ENCODE measurements at regions not wholly inside any gene's neighbourhood (a gene's known extent, or its start where the extent isn't known, plus 50 kb on each side); places are given as distances from the start of the nearest gene placed in this dataset.

DNA sequence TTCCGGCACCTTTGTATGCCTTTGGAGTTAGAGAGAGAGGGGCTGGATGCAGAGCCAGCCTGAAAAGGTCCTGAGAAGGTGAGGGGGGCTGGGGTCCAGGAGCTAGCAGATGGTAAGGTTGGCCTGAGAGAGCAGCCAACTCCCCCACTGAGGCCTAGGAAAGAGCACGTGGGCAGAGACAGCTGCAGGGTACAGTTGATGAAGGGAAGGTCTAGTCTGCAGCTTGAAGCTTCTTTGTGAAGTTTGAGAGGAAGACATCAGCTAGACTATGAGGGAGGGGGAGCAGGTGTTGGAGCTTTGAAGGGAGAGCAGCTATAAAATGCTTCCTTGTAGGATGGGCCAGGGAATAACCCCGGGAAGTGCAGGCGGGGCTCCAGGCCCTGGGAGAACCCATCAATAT is 289.3 kb upstream of the AMIGO2 start:
- TF ChIP-seq CTCF (IDR thresholded peaks at IDR 0.05) (no peak), POLR2A (IDR thresholded peaks at IDR 0.05) (no peak)
